Osteoblast (primary cell): ENCODE measurements at regions not wholly inside any gene's neighbourhood (a gene's known extent, or its start where the extent isn't known, plus 50 kb on each side); places are given as distances from the start of the nearest gene placed in this dataset.

Source experiments
- DNase-seq: peaks from one replicate; pipeline ENCODE4 v3.0.0; 2011; ENCODE audit warnings: low spot score, mixed read lengths; ENCODE audit not compliant: insufficient read length; ENCODE audit errors: missing footprints
- H2AFZ ChIP-seq: 2 replicates; pipeline ENCODE4 v1.6.0; 2011; ENCODE audit warnings: mild to moderate bottlenecking, low read length
- H3K27ac ChIP-seq: 2 replicates; pipeline ENCODE4 v1.5.1; 2011; ENCODE audit warnings: mild to moderate bottlenecking, low read depth, low read length, moderate library complexity
- H3K27me3 ChIP-seq: 2 replicates; pipeline ENCODE4 v1.6.0; 2012; ENCODE audit warnings: mild to moderate bottlenecking, control low read depth, inconsistent platforms, low read length, moderate library complexity; ENCODE audit not compliant: insufficient read depth
- H3K36me3 ChIP-seq: 2 replicates; pipeline ENCODE4 v1.5.1; 2011; ENCODE audit warnings: mild to moderate bottlenecking, low read length, control low read depth, moderate library complexity; ENCODE audit not compliant: insufficient read depth
- H3K4me1 ChIP-seq: 2 replicates; pipeline ENCODE4 v1.5.1; 2011; ENCODE audit warnings: mild to moderate bottlenecking, low read length, control low read depth, moderate library complexity; ENCODE audit not compliant: insufficient read depth
- H3K4me2 ChIP-seq: 2 replicates; pipeline ENCODE4 v1.6.0; 2011; ENCODE audit warnings: mild to moderate bottlenecking, low read length; ENCODE audit not compliant: insufficient read depth
- H3K4me3 ChIP-seq: fragments of 200-600 bp; sonication (generic); 3 replicates; pipeline ENCODE4 v1.5.1; 2012; ENCODE audit warnings: mild to moderate bottlenecking, low read length, inconsistent platforms; ENCODE audit not compliant: insufficient read depth
- H3K79me2 ChIP-seq: 2 replicates; pipeline ENCODE4 v1.6.0; 2012; ENCODE audit warnings: mild to moderate bottlenecking, low read length, control low read depth, inconsistent platforms; ENCODE audit not compliant: insufficient read depth
- H3K9me3 ChIP-seq: 2 replicates; pipeline ENCODE4 v1.5.1; 2011; ENCODE audit warnings: low read depth, low read length, control low read depth
- H4K20me1 ChIP-seq: 2 replicates; pipeline ENCODE4 v1.6.0; 2012; ENCODE audit warnings: mild to moderate bottlenecking, low read length, control low read depth; ENCODE audit not compliant: insufficient read depth
- TF ChIP-seq, protein P1 (sequence below): IDR thresholded peaks from 2 replicates; pipeline ENCODE4 v1.5.1; 2011; ENCODE audit warnings: mild to moderate bottlenecking, low read depth, low read length, moderate library complexity; ENCODE audit errors: extremely low read depth

DNA sequence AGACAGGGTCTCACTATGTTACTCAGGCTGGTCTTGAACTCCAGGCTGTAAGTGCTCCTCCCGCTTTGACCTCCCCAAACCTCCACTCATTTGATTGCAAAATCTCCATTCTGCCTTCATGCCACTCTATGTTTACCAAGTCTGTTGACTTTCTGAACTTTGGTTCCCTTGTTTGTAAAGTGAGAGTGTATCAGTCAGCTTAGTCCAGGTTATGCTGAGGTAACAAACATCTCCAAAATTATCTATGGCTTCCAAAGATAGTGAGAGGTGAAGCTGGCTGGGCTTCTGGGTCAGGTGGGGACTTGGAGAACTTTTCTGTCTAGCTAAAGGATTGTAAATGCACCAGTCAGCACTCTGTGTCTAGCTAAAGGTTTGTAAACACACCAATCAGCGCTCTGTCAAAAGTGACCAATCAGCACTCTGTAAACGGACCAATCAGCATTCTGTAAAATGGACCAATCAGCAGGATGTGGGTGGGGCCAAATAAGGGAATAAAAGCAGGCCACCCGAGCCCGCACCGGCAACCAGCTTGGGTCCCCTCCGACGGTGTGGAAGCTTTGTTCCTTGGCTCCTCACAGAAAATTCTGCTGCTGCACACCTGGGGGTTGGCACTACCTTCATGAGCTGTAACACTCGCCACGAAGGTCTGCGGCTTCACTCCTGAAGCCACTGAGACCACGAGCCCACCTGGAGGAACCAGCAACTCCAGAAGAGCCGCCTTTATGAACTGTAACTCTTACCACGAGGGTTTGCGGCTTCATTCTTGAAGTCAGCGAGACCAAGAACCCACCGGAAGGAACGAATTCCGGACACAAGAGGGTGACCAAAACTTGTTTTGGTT lies 109.3 kb downstream of the MIAT start:
- H2AFZ ChIP-seq = no peak overlapping the region
- no peaks in the 10 kb centered on the region for H3K36me3 ChIP-seq
- H3K27me3 ChIP-seq = no peaks in the 10 kb centered on the region
- DNase-seq = no peak
- no peaks in the 10 kb centered on the region for H3K79me2 ChIP-seq
- no peaks in the 10 kb centered on the region for H4K20me1 ChIP-seq
- no peak overlapping the region for H3K4me2 ChIP-seq
- no peak overlapping the region for H3K4me3 ChIP-seq
- TF ChIP-seq, protein P1, sequence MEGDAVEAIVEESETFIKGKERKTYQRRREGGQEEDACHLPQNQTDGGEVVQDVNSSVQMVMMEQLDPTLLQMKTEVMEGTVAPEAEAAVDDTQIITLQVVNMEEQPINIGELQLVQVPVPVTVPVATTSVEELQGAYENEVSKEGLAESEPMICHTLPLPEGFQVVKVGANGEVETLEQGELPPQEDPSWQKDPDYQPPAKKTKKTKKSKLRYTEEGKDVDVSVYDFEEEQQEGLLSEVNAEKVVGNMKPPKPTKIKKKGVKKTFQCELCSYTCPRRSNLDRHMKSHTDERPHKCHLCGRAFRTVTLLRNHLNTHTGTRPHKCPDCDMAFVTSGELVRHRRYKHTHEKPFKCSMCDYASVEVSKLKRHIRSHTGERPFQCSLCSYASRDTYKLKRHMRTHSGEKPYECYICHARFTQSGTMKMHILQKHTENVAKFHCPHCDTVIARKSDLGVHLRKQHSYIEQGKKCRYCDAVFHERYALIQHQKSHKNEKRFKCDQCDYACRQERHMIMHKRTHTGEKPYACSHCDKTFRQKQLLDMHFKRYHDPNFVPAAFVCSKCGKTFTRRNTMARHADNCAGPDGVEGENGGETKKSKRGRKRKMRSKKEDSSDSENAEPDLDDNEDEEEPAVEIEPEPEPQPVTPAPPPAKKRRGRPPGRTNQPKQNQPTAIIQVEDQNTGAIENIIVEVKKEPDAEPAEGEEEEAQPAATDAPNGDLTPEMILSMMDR = no peak
- H3K9me3 ChIP-seq = no peaks in the 10 kb centered on the region
- H3K27ac ChIP-seq = no peak overlapping the region
- peaks cover 26% of the 10 kb centered on the region for H3K4me1 ChIP-seq

DNA sequence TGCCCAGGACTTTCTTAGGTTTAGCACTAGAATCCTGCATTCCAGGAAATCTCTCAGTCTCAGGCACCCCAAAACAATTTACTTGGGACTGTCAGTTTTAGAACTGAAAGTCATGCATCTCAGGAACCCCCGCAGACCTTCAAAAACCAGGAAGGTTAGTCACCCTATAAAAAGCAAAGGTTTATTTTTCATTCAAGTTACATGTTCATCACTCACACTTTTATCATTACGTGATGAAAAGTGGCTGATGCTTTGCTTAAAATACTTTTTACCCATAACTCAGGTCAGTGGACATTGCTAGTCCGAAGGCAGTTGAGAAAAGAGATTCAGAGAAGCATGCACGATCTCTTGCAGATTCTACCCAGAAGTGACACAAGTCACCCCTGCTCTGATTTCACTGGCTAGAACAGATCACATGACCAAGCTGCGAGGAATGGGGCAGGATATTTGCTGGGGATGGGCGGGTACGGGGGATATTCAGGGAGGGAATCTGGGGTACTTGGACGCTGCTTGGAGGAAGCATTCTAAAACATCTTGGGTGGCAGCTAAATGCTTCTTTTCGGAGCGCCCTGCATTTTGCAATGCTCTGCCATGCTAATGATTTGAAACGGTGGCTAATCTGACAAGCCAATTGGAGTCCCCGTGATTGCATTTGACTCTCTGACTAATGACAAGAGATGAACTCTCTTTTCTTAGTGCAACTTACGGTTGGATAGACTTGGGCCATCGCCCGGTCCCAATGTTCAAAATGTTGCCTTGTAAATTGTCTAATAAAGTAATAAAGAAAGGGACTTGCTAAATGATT lies 110.2 kb downstream of the MIAT start:
- Histone ChIP-seq H3K27ac (no peak overlapping the region), H3K27me3 (no peaks in the 10 kb centered on the region), H3K79me2 (no peaks in the 10 kb centered on the region), H3K4me3 (no peak overlapping the region), H3K4me2 (no peak overlapping the region), H3K9me3 (no peaks in the 10 kb centered on the region), H2AFZ (no peak overlapping the region), H4K20me1 (no peaks in the 10 kb centered on the region), H3K4me1 (peaks cover 26% of the 10 kb centered on the region), H3K36me3 (no peaks in the 10 kb centered on the region)
- DNase-seq = no peak
- TF ChIP-seq, protein P1 = no peak

DNA sequence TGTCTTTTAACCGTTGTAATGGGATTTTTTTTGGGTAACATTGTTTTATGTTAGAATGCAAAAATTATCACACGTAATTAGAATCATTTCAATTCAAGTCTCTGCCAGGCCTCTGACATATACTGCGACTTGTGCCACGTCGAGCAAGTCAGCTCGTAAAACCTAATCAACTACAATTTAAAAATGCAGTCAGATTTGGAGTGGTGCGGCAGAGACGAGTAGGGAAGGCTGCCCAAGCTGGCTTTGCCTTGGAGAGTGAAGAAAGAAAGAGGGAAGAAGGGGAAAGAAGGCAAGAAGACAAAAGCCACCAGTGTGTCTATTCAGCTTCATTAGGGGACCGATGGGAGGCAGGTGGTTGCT lies 110.7 kb downstream of the MIAT start:
- Histone ChIP-seq H3K79me2 (no peaks in the 10 kb centered on the region), H3K4me2 (no peak overlapping the region), H2AFZ (no peak overlapping the region), H4K20me1 (no peaks in the 10 kb centered on the region), H3K27ac (no peak overlapping the region), H3K4me1 (peaks cover 25% of the 10 kb centered on the region), H3K9me3 (no peaks in the 10 kb centered on the region), H3K36me3 (no peaks in the 10 kb centered on the region), H3K4me3 (no peak overlapping the region), H3K27me3 (no peaks in the 10 kb centered on the region)
- DNase-seq = no peak
- TF ChIP-seq, protein P1 = no peak

DNA sequence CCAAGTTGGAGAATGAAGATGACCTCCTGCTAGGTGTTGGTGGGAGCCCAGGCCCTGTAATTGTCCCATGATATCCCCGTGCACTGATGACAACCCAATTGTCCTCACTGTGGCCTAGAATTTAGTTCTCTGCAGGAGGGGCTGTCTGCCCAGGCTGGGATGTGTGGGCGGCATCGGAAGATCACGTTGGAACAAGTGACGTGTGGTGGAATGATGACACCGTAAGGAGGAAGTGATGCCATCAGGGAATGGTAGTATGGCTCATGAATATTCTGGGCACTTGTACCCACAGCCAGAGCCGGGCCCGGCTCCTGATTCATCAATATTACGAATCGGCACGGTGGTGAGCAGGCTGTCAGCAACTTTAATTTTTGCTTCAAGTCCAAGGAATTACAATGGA lies 111.6 kb downstream of the MIAT start:
- no peak overlapping the region for H3K4me2 ChIP-seq
- no peaks in the 10 kb centered on the region for H3K36me3 ChIP-seq
- H4K20me1 ChIP-seq = no peaks in the 10 kb centered on the region
- H3K79me2 ChIP-seq = no peaks in the 10 kb centered on the region
- TF ChIP-seq, protein P1 = no peak
- H3K4me3 ChIP-seq = no peak overlapping the region
- H3K9me3 ChIP-seq = no peaks in the 10 kb centered on the region
- peak overlapping the region; percentile 3 for H2AFZ ChIP-seq
- H3K27me3 ChIP-seq = no peaks in the 10 kb centered on the region
- H3K4me1 ChIP-seq = peaks cover 17% of the 10 kb centered on the region
- DNase-seq = no peak
- peak overlapping the region; percentile 48 for H3K27ac ChIP-seq
